Testis (tissue), 2 donors: ENCODE measurements at regions not wholly inside any gene's neighbourhood (a gene's known extent, or its start where the extent isn't known, plus 50 kb on each side); places are given as distances from the start of the nearest gene placed in this dataset.

Experiments used
- DNase-seq: peaks from one replicate; pipeline ENCODE4 v3.0.0-alpha.2; 2019
- H3K27ac ChIP-seq, 2 donors: fragments of 200-600 bp; sonication (generic); one replicate each; pipeline ENCODE4 v1.5.1; 2019
- H3K27me3 ChIP-seq: fragments of 200-600 bp; sonication (generic); one replicate; pipeline ENCODE4 v1.5.1; 2019
- H3K36me3 ChIP-seq: fragments of 200-600 bp; sonication (generic); one replicate; pipeline ENCODE4 v1.5.1; 2017; ENCODE audit warnings: low read depth; ENCODE audit errors: missing control alignments
- H3K4me1 ChIP-seq: fragments of 200-600 bp; sonication (generic); one replicate; pipeline ENCODE4 v1.5.1; 2019
- H3K4me3 ChIP-seq, 2 donors: fragments of 200-600 bp; sonication (generic); one replicate each; pipeline ENCODE4 v1.5.1; 2017 to 2019
- H3K9me3 ChIP-seq: fragments of 200-600 bp; sonication (generic); one replicate; pipeline ENCODE4 v1.5.1; 2017
- POLR2A ChIP-seq: fragments of 450-650 bp; IDR thresholded peaks from one replicate; pipeline ENCODE4 v1.6.1; 2017; ENCODE audit warnings: antibody characterized with exemption, mild to moderate bottlenecking, moderate library complexity
- WGBS, 2 donors: methylation state at CpG; one replicate each; pipeline ENCODE4 v1.1.5; 2018; 5-methylcytosine and 5-hydroxymethylcytosine counted together
- intact Hi-C: fragments of 100-400 bp; cut with DNase I; formaldehyde crosslinking; loops from one replicate; pipeline ENCODE4 v1.15.1; 2023; ENCODE audit warnings: low total_unique reads
- TF ChIP-seq, protein P1 (sequence below), 3 experiments: fragments of 450-650 bp in 2 of 3; fragments of 200-600 bp in 1 of 3; sonication (generic) in 1 of 3; IDR thresholded peaks; one replicate each; pipeline ENCODE4 v1.5.1; 2016 to 2019; ENCODE audit warnings: antibody characterized with exemption in 3 of 3, mild to moderate bottlenecking in 2 of 3, moderate library complexity in 1 of 3

DNA sequence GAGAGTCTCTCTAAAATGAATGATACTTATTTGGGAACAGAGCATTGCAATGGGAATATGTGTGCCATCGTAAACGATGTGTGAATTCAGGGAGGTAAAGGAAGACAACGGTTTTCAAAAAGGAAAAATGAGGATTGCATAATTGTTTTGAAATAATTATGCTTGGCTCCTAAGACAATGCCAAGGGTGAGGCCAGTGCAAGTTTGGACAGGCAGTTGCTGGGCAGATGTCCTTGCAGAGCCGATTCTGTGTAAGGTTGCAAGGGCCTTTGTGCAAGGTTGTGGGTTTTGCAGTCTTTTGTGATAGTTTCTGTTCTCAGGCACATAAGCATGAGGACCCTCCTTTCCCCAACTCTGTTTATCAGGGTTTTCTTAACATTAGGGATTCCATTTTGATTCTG lies 70.0 kb upstream of the ZNF236 start:
- intact Hi-C loops = no loop called here
- 89 to 95% methylated on average over 4 of the region's 4 CpGs for WGBS, 2 donors
- DNase-seq = no peak

DNA sequence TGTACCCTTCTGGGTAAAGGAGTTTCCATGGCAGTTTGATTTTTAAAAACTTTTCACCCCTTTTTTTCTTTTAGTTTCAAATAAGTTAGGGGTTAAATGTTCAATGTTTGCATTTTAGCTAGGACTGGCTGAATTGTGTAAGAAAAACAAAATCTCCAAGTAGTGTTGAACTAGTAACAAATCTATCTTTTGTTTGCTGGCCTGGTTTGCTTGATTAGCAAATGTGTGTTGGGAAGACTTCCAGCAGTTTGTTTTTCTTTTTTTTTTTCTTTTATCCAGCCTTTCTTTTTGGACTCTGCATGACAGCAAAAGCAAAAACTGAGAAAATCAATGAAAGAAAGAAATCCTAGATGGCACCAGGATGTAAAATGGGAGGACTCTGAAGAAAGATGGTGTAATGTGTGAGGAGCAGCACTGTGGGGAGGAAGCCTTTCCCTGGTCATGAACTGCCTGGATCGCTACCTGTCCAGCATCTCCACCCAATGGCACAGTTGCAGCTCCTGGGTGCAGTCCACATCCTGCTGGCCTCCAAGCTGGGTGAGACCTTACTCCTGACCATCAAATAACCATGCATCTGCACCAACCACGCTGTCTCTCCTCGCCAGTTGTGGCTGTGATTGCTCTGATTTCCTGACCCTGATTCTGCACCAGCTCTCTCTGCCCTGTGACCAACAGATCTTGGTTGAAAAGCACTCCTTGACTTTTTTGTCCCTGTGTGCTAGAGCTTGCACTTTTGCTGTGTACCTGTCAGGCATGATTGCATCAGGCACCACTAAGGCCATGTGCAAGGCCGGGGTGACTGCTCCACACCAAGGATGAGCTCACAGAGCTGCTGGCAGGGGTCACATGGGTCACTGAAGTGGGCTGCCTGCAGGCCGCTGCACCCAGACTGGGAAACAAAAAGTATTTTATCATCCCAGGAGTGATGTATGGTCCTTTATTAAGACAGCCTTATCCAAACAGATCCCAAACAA lies 71.2 kb upstream of the ZNF236 start:
- no peak for TF ChIP-seq POLR2A
- TF ChIP-seq, protein P1, sequence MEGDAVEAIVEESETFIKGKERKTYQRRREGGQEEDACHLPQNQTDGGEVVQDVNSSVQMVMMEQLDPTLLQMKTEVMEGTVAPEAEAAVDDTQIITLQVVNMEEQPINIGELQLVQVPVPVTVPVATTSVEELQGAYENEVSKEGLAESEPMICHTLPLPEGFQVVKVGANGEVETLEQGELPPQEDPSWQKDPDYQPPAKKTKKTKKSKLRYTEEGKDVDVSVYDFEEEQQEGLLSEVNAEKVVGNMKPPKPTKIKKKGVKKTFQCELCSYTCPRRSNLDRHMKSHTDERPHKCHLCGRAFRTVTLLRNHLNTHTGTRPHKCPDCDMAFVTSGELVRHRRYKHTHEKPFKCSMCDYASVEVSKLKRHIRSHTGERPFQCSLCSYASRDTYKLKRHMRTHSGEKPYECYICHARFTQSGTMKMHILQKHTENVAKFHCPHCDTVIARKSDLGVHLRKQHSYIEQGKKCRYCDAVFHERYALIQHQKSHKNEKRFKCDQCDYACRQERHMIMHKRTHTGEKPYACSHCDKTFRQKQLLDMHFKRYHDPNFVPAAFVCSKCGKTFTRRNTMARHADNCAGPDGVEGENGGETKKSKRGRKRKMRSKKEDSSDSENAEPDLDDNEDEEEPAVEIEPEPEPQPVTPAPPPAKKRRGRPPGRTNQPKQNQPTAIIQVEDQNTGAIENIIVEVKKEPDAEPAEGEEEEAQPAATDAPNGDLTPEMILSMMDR (IDR thresholded peaks at IDR 0.05) = no peak
- intact Hi-C loops = no loop called here
- Histone ChIP-seq H3K4me1 (no peaks in the 10 kb centered on the region), H3K27me3 (no peaks in the 10 kb centered on the region), H3K9me3 (no peaks in the 10 kb centered on the region), H3K4me3 (no peak overlapping the region), H3K27ac (no peak overlapping the region), H3K36me3 (no peaks in the 10 kb centered on the region)
- DNase-seq = no peak
- 89 to 93% methylated on average over 5 of the region's 5 CpGs for WGBS, 2 donors

More for the DNA sequence above, 70.0 kb upstream of the ZNF236 start:
- Histone ChIP-seq H3K9me3 (no peaks in the 10 kb centered on the region), H3K36me3 (no peaks in the 10 kb centered on the region), H3K4me1 (no peaks in the 10 kb centered on the region), H3K27me3 (no peaks in the 10 kb centered on the region), H3K4me3 (no peak overlapping the region), H3K27ac (no peak overlapping the region)
- TF ChIP-seq POLR2A = no peak
- TF ChIP-seq, protein P1 (IDR thresholded peaks at IDR 0.05) = no peak

DNA sequence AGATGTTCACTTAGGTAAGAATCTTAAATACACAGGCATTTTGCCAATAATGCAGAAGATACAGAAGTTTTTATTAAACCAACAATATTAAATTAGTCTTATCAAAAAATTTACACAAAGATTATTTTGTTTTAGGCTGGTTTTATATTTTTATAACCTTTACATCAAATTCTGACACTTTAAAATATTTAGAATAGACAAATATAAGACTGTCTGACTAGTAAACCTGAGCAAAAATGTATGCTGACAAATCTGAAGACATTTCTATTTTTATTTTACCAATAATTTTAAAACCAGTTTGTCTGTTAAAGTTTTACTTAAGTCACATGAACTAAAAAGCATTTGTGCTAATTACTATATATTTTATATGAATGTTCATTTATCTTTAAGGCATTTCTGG lies 72.1 kb upstream of the ZNF236 start:
- DNase-seq = no peak
- H3K4me3 ChIP-seq = no peak overlapping the region
- no peaks in the 10 kb centered on the region for H3K27me3 ChIP-seq
- H3K27ac ChIP-seq = no peak overlapping the region
- TF ChIP-seq, protein P1 (IDR thresholded peaks at IDR 0.05) = no peak
- no peak for TF ChIP-seq POLR2A
- intact Hi-C loops = no loop called here
- no peaks in the 10 kb centered on the region for H3K9me3 ChIP-seq
- H3K4me1 ChIP-seq = no peaks in the 10 kb centered on the region
- no peaks in the 10 kb centered on the region for H3K36me3 ChIP-seq

DNA sequence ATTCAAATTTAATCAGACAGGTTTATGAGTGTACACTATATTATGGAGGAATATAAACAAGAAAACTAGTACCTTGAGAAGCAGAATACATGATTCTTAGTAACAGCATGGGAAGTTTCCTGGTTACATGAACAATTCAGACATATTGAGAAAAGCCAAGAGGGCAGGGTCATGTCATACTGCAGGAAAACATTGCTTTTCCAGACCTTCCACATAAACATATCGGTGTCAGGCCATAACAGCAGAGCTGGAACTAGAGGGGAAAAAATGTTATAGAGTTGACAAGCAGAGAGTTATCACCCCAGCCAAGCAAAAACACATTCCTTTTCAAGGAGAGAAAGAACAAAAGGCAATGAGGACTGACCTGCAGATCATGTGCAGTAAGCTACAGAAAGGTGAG lies 74.7 kb upstream of the ZNF236 start:
- Histone ChIP-seq H3K4me3 (no peak overlapping the region), H3K27me3 (no peaks in the 10 kb centered on the region), H3K9me3 (no peaks in the 10 kb centered on the region), H3K4me1 (no peaks in the 10 kb centered on the region), H3K36me3 (no peaks in the 10 kb centered on the region), H3K27ac (no peak overlapping the region)
- TF ChIP-seq, protein P1 (IDR thresholded peaks at IDR 0.05) = no peak
- TF ChIP-seq POLR2A = no peak
- intact Hi-C loops = no loop called here
- WGBS, 2 donors = 79 to 91% methylated on average over 1 of the region's 1 CpG
- no peak for DNase-seq

DNA sequence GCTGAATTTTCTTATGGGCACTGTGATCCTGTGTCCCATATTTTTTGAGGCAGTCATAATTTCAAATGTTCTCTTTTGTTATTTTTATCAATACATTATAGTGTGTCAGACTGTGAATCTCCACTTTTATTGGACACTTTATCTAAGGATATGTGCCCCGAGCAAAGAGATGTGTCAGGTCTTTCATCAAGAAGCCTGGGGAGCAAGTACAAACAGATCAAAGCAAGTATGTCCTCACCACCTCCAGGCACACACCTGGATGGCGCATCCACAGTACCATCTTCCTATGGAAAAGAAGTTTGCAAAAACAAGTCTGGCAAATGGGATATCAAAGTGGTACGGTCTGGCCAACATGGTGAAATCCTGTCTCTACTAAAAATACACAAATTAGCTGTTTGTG lies 81.0 kb upstream of the ZNF236 start:
- intact Hi-C loops = no loop called here
- no peak overlapping the region for H3K27ac ChIP-seq
- no peak overlapping the region for H3K4me3 ChIP-seq
- no peak for TF ChIP-seq POLR2A
- TF ChIP-seq, protein P1 (IDR thresholded peaks at IDR 0.05) = no peak
- no peaks in the 10 kb centered on the region for H3K36me3 ChIP-seq
- no peaks in the 10 kb centered on the region for H3K4me1 ChIP-seq
- no peaks in the 10 kb centered on the region for H3K9me3 ChIP-seq
- DNase-seq = no peak
- whole genome bisulfite sequencing, 2 donors = 86 to 92% methylated on average over 3 of the region's 3 CpGs
- H3K27me3 ChIP-seq = no peaks in the 10 kb centered on the region
